ENCODE measurements at regions not wholly inside any gene's neighbourhood (a gene's known extent, or its start where the extent isn't known, plus 50 kb on each side); places are given as distances from the start of the nearest gene placed in this dataset.

DNA sequence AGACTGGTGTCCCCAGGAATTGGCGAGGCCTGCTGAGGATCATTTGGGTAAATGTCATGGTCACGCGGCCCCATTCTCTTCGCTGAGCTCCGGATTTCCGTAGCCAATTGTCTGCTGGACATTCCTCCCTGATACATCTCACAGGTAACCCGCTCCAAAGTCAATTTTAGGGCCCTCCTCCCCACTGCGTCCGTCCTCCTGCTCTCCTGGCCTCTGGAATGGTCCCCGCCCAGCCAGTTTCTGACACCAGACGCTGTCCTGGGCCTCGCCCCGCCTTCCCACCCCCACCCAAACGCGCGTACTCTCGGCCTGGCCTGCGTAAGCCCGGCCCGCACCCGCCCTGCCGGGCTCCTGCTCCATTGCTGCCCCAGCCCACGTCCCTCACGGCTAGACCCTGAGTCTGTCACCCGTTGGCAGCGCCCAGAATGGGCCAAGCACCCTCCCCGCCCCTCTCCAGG lies 202.0 kb downstream of the AUH start:
- no peak overlapping the region for H3K4me3 ChIP-seq (ENCODE audit: low read depth, low read length)
- in situ Hi-C loops (cut with HindIII; ENCODE audit: low sequenced_read_pairs) = no loop called here
- DNase-seq (ENCODE audit: low read depth, low spot score) = no peak
- TF ChIP-seq, protein P1, sequence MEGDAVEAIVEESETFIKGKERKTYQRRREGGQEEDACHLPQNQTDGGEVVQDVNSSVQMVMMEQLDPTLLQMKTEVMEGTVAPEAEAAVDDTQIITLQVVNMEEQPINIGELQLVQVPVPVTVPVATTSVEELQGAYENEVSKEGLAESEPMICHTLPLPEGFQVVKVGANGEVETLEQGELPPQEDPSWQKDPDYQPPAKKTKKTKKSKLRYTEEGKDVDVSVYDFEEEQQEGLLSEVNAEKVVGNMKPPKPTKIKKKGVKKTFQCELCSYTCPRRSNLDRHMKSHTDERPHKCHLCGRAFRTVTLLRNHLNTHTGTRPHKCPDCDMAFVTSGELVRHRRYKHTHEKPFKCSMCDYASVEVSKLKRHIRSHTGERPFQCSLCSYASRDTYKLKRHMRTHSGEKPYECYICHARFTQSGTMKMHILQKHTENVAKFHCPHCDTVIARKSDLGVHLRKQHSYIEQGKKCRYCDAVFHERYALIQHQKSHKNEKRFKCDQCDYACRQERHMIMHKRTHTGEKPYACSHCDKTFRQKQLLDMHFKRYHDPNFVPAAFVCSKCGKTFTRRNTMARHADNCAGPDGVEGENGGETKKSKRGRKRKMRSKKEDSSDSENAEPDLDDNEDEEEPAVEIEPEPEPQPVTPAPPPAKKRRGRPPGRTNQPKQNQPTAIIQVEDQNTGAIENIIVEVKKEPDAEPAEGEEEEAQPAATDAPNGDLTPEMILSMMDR (IDR thresholded peaks at IDR 0.05; ENCODE audit: low read depth, low read length) = no peak

DNA sequence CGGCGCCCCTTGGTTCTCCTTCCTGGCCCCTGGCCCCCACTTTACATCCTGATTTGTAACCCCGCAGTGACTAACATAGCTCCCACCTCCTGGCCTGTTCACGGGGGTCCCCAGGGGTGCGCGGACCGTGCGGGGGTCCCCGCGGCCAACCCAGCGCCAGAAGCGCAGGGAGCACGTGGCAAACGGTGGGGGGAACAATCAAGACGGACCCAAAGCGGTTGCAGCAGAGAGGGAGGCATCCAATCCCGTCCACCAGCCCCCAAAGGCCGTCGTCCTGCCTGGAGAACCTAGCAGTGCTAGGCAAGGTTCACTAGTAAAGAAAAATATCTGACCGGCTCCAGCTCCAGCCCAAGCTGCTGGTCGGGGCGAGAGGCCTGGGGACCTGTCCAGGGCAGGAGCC lies 201.5 kb downstream of the AUH start:
- DNase-seq (ENCODE audit: low read depth, low spot score) = no peak
- no peak overlapping the region for H3K4me3 ChIP-seq (ENCODE audit: low read depth, low read length)
- TF ChIP-seq, protein P1 (IDR thresholded peaks at IDR 0.05; ENCODE audit: low read depth, low read length) = no peak
- in situ Hi-C loops (cut with HindIII; ENCODE audit: low sequenced_read_pairs) = no loop called here

DNA sequence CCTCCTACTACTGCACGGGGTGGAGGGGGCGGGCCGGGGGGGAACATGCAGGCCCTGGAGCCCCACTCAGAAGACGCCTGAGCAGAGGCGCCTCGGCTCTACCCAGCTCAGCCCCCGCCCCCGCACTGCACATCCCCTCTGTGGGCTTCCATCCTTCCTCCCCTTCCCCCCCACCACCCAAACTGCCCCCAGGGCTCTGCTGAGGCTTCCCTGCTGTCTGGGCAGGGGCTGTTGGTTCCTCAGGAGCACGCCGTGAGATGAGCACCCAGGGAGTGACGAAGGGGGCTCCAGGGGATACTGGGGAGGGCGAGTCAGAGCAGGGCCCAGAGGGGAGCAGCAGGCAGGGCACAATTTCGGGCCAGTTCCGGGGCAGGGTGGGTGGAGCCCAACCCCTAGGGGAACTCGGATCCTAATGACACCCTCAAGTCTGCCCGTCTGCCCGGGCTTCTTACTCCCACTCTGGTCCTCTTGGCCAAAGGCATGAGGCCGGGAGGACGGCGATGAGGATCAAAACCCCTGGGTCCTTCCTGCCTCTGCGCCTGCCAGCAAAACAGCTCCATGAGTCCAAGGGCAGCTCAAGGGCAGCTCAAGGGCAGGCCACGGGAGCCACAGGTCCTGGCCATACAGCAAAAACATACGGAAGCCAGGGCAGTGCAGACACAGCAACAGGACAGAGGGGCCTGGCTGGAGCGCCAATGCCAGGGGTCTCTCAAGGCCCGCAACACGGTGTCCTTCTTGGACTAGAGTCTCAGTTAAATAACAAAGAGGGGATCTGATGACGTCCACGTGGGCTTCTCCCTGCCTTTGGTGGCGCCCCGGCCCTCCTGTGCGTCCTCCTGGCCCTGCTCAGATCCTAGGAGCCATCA lies 200.9 kb downstream of the AUH start:
- no peak for DNase-seq (ENCODE audit: low read depth, low spot score)
- no peak overlapping the region for H3K4me3 ChIP-seq (ENCODE audit: low read depth, low read length)
- TF ChIP-seq, protein P1 (IDR thresholded peaks at IDR 0.05; ENCODE audit: low read depth, low read length) = no peak
- in situ Hi-C loops (cut with HindIII; ENCODE audit: low sequenced_read_pairs) = no loop called here

DNA sequence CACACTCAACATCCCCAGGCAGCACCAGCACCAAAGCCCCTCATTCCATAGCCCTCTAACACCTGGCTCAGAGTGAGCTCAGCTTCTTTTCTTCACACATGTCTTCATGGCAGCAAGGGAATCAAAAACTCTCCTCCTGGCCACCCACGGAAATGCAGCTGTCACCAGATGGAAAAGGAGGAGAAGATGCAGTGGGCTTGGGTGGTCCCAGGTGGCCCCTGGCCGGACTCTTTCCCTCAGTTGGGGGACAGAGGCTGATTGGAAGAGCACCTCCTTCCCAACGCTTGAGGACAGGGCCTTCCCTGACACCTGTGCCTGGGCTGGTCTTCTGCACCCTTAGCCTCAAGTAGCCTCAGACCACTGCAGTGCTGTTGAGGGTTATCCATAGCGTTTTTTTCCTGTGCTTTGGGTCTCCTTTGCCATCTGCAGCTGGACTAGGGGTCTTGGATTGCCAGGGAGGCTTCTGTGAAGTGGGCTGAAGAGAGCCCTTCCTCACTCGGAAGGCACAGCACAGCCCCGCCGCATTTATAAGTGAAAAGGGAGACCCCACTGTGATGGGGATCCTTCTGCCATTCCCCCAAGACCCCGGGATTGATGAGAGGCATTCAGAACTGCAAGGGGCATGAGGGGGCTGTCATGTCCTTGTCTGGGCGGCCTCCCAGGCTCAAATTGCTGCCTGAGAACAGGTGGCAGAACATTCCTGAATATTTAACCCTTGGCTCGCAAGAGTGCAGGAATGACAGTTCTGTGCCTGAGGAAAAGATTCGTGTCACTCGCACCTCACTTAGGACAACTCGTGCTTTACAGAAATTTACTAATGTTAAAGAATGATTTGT lies 200.0 kb downstream of the AUH start:
- H3K4me3 ChIP-seq (ENCODE audit: low read depth, low read length) = no peak overlapping the region
- in situ Hi-C loops (cut with HindIII; ENCODE audit: low sequenced_read_pairs) = no loop called here
- TF ChIP-seq, protein P1 (IDR thresholded peaks at IDR 0.05; ENCODE audit: low read depth, low read length) = no peak
- no peak for DNase-seq (ENCODE audit: low read depth, low spot score)

DNA sequence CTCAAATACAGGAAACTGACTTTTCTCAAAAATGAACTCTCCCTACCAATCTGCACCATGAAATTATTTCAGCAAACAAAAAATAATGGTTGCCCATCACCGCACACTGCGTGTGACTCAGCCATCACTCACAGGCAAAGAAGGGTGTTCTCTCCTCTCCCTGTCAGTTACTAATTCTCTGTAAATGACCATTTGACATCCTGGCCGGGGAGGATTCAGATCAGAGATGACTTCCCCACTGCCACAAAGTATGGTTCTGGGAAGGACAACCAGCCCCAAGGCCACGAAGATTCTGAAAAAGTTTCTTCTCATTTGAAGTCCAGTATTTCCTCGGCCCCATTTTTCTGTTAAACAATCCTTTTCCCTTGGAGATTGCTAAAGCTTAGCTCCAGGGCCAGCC lies 199.4 kb downstream of the AUH start:
- in situ Hi-C loops (cut with HindIII; ENCODE audit: low sequenced_read_pairs) = no loop called here
- no peak overlapping the region for H3K4me3 ChIP-seq (ENCODE audit: low read depth, low read length)
- TF ChIP-seq, protein P1 (IDR thresholded peaks at IDR 0.05; ENCODE audit: low read depth, low read length) = no peak
- peak; percentile 37 for DNase-seq (ENCODE audit: low read depth, low spot score)

DNA sequence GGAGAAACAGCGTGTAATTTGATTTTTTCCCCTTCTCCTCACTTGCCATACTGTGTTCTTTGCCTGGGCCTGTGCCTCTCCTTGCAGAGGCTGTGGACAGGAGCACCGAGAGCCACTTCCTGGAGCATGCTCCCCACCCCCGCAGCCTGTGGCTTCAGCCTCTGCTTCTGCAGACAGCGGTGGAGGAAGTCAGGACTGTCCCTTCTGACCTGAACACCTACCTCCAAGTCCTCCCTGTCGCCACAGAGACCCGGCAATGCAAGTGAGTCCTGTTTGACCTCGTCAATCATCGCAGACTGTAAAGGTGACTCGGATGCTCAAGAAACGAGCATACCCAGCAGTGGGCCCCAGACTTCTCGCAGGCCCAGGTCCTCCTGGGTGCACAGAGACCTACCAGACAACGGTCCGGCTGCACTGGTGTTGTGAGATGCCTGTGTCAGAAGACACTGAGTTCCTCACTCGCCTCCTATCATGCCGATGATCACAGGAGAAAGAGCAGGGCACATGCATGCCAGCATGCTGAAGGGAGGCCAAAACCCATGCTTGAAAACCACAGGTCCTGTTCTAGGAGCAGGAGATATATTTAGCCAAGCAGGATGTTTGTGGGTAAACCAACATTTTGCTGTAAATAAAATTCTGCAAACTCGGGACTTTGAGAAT lies 198.8 kb downstream of the AUH start:
- in situ Hi-C loops (cut with HindIII; ENCODE audit: low sequenced_read_pairs) = no loop called here
- no peak overlapping the region for H3K4me3 ChIP-seq (ENCODE audit: low read depth, low read length)
- DNase-seq (ENCODE audit: low read depth, low spot score) = no peak
- TF ChIP-seq, protein P1 (IDR thresholded peaks at IDR 0.05; ENCODE audit: low read depth, low read length) = no peak

All from astrocyte of the spinal cord (primary cell).